ENCODE measurements at regions not wholly inside any gene's neighbourhood (a gene's known extent, or its start where the extent isn't known, plus 50 kb on each side); places are given as distances from the start of the nearest gene placed in this dataset.

DNA sequence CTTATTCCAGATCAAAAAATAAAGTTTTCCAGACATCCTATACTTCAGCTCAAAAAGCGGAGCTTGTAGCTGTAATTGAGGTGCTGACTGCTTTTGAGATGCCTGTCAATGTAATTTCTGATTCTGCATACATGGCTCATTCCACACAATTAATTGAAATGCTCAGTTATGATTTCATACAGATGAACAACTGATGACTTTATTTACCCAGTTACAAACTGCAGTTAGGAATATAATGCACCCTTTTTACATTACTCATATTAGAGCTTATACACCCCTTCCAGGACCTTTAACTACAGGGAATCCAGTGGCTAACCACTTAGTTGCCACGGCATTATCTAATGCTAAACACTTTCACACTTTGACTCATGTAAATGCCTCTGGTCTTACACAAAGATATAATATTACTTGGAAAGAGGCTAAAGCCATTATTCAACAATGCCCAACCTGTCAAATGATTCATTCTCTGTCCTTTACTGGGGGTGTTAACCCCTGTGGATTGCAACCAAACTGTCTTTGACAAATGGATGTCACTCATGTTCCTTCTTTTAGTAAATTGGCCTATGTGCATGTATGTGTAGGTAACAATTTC is 147.3 kb downstream of the ZNF33B start:
- no peak overlapping the region for H3K4me3 ChIP-seq (ENCODE audit: low read depth, low read length)
- TF ChIP-seq, protein P1, sequence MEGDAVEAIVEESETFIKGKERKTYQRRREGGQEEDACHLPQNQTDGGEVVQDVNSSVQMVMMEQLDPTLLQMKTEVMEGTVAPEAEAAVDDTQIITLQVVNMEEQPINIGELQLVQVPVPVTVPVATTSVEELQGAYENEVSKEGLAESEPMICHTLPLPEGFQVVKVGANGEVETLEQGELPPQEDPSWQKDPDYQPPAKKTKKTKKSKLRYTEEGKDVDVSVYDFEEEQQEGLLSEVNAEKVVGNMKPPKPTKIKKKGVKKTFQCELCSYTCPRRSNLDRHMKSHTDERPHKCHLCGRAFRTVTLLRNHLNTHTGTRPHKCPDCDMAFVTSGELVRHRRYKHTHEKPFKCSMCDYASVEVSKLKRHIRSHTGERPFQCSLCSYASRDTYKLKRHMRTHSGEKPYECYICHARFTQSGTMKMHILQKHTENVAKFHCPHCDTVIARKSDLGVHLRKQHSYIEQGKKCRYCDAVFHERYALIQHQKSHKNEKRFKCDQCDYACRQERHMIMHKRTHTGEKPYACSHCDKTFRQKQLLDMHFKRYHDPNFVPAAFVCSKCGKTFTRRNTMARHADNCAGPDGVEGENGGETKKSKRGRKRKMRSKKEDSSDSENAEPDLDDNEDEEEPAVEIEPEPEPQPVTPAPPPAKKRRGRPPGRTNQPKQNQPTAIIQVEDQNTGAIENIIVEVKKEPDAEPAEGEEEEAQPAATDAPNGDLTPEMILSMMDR (IDR thresholded peaks at IDR 0.05; ENCODE audit: low read depth, low read length, missing control alignments) = no peak
- no peak for DNase-seq (ENCODE audit: low read depth)

DNA sequence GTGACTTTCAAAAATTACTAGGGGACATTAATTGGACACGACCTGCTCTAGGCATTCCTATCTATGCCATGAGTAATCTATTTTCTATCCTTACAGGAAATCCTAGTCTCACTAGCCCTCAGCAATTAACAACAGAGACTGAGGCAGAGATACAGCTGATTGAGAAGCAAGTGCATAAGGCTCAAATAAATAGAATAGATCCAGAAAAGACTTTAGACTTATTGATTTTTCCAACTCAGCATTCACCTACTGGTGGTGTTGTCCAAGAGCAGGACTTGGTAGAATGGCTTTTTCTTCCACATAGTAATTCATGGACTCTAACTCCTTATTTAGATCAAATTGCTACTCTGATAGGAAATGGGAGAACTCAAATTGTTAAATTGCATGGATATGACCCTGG is 148.0 kb downstream of the ZNF33B start:
- H3K4me3 ChIP-seq (ENCODE audit: low read depth, low read length) = no peak overlapping the region
- TF ChIP-seq, protein P1 (IDR thresholded peaks at IDR 0.05; ENCODE audit: low read depth, low read length, missing control alignments) = no peak
- DNase-seq (ENCODE audit: low read depth) = no peak

DNA sequence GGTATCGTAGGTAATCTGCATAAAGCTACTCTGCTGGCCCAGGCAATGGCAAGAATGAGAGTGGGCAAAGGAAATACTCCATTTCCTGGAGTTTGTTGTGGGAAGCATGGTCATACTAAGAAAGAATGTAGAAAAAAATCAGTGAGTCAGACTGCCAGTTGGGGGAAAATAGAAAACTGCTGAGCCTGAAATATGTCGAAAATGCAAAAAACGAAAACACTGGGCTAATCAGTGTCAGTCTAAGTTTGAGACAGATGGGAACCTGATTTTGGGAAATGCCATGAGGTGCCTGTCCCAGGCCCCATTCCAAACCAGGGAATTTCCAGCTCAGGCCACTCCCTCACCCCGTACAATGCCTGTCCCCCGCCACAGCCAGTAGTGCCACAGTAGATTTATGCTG is 150.0 kb downstream of the ZNF33B start:
- no peak overlapping the region for H3K4me3 ChIP-seq (ENCODE audit: low read depth, low read length)
- TF ChIP-seq, protein P1 (IDR thresholded peaks at IDR 0.05; ENCODE audit: low read depth, low read length, missing control alignments) = no peak
- no peak for DNase-seq (ENCODE audit: low read depth)

DNA sequence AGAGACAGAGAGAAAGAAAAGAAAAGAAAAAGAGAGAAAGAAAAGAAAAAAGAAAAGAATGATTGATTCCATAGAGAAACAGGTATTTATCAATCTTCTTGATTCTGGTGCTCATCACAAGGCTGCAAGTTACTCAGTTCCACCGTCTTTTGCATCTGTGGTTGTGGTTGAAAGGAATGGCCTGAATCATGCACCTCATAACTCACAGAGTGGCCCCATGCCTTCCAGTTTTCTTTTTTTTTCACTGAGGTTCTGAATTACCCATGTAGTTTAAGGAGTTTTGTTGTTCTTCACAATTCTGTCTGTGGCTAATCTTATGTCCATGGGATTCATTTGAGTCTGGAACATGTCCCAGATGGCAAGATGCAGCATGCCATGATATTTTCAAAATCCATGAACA is 156.0 kb downstream of the ZNF33B start:
- TF ChIP-seq, protein P1 (IDR thresholded peaks at IDR 0.05; ENCODE audit: low read depth, low read length, missing control alignments) = no peak
- DNase-seq (ENCODE audit: low read depth) = no peak
- no peak overlapping the region for H3K4me3 ChIP-seq (ENCODE audit: low read depth, low read length)

DNA sequence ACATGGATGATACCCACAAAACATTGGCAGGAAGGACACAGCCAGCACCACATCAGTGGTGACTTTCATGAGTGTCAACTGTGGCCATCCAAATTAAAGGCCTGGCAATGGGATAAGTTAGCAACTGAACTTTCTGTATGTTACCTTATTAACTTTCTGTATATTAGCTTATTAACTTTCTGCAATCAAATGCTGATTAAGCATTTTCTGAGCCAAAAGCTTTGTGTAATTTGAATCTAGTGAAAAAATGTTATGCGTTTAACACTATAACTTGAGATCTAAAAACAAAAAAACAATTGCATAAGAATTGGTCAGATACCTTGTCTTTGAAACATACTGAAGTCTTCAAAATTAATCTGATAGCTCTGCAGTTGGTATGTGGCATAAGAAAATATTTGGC is 159.3 kb downstream of the ZNF33B start:
- TF ChIP-seq, protein P1 (IDR thresholded peaks at IDR 0.05; ENCODE audit: low read depth, low read length, missing control alignments) = no peak
- DNase-seq (ENCODE audit: low read depth) = no peak
- no peak overlapping the region for H3K4me3 ChIP-seq (ENCODE audit: low read depth, low read length)

DNA sequence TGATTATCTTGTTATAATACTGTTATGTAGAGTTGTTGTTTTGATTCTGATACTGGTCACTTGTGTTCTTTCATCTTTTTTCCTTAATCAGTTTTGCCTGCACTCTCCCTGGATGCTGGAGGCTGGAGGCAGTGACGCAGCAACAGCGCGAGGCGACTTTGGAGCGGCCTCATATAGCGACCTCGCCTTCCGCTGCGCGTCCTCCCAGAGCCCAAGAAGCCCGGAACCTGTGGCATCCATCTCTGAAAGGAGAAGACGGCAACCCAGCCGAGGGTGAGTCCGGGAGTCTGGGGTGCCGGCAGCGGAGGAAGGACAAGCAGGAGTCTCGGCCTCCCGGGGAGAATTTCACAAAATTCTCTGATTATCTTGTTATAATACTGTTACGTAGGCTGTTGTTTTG is 161.2 kb downstream of the ZNF33B start:
- TF ChIP-seq, protein P1 (IDR thresholded peaks at IDR 0.05; ENCODE audit: low read depth, low read length, missing control alignments) = no peak
- no peak for DNase-seq (ENCODE audit: low read depth)
- H3K4me3 ChIP-seq (ENCODE audit: low read depth, low read length) = no peak overlapping the region

DNA sequence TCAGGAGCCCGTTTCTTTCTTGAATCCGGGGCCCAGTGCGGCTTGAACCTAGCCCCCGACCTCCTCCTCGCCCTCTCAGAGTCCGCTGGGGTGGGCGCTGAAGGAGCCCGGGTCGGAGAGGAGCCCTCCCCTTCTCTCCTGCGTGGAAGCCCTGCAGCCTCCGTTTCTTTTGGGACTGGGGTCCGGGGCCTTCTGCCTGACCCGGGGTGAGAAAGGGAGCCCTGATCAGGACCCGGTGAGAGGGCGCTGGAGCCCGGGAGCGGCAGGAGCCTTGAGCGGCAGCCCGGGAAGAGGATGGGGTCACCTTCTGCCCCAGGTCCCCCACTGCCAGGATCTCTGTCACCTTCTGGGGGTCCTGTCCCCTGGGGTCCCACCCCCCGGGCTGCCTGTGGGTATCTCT is 162.3 kb downstream of the ZNF33B start:
- DNase-seq (ENCODE audit: low read depth) = no peak
- no peak overlapping the region for H3K4me3 ChIP-seq (ENCODE audit: low read depth, low read length)
- TF ChIP-seq, protein P1 (IDR thresholded peaks at IDR 0.05; ENCODE audit: low read depth, low read length, missing control alignments) = no peak

Data from GM12864 (cell line).